Mucosa of stomach (tissue), 1 donor: ENCODE measurements at regions not wholly inside any gene's neighbourhood (a gene's known extent, or its start where the extent isn't known, plus 50 kb on each side); places are given as distances from the start of the nearest gene placed in this dataset.

Source experiments
- H3K27me3 ChIP-seq: one replicate; pipeline ENCODE4 v1.7.0; 2013; ENCODE audit warnings: mild to moderate bottlenecking, low read length; ENCODE audit not compliant: control insufficient read depth, insufficient read depth
- H3K36me3 ChIP-seq: one replicate; pipeline ENCODE4 v1.7.0; 2013; ENCODE audit warnings: low read length; ENCODE audit not compliant: control insufficient read depth, insufficient read depth
- H3K4me1 ChIP-seq: one replicate; pipeline ENCODE4 v1.7.0; 2013; ENCODE audit warnings: mild to moderate bottlenecking, low read length; ENCODE audit not compliant: control insufficient read depth, insufficient read depth
- H3K4me3 ChIP-seq: one replicate; pipeline ENCODE4 v1.7.0; 2013; ENCODE audit warnings: low read length
- H3K9ac ChIP-seq: one replicate; pipeline ENCODE4 v1.7.0; 2013; ENCODE audit warnings: mild to moderate bottlenecking, low read length, moderate library complexity
- H3K9me3 ChIP-seq: one replicate; pipeline ENCODE4 v1.7.0; 2013; ENCODE audit warnings: mild to moderate bottlenecking, low read length, moderate library complexity; ENCODE audit not compliant: control insufficient read depth
- donor health status: Pancreatic carcinoma.

DNA sequence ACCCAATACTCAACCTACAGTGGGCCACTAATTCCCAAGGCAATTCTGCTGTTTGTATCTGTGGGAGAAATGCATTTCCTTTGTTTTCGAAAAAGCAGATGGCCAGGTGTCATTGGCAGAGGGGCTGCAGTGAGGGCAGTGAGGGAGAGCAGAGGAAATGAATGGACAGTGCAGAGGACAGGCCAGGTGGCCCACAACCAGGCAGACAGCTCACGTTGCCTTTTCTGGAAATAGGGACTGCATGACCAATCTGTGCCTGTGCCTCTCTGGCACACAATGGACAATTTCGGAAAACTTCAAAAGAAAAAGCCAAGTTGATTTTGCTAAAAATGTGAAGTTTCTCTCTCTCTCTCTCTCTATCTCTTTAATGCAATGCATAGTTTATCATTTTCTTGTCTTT lies 52.6 kb upstream of the ETS2 start:
- Histone ChIP-seq H3K4me1 (peaks cover 5% of the 10 kb centered on the region), H3K36me3 (no peaks in the 10 kb centered on the region), H3K9me3 (no peaks in the 10 kb centered on the region), H3K27me3 (no peaks in the 10 kb centered on the region), H3K4me3 (no peak overlapping the region), H3K9ac (no peak overlapping the region)

DNA sequence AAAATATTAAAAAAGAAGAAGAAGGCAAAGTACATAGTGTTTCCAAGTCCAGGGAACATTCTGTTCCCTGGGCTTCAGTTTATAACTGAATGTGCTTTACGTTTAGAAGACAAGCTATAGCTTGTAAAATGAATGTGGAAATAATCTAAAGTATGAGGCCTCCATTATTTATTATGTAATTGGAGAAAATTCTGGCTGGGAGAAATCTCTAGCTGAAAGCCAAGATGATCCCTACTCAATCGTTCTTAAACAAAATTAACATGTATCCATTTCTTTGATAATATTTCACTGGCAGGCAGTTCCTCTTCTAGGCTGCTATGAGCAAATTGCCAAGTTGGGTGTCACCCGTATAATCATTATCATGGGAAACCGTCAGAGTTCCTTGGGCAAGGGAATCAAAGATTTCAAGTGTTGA lies 52.2 kb upstream of the ETS2 start:
- Histone ChIP-seq H3K9ac (no peak overlapping the region), H3K9me3 (no peaks in the 10 kb centered on the region), H3K4me3 (no peak overlapping the region), H3K27me3 (no peaks in the 10 kb centered on the region), H3K4me1 (peaks cover 7% of the 10 kb centered on the region), H3K36me3 (no peaks in the 10 kb centered on the region)
